D721Med (cell line): ENCODE measurements at regions not wholly inside any gene's neighbourhood (a gene's known extent, or its start where the extent isn't known, plus 50 kb on each side); places are given as distances from the start of the nearest gene placed in this dataset.
A peak's percentile ranks its signal among the peaks of the same experiment; 100 is the strongest.

Experiments
- DNase-seq: peaks from one replicate; pipeline ENCODE4 v3.0.0; 2011; ENCODE audit warnings: low spot score; ENCODE audit not compliant: insufficient read length
- FAIRE-seq: peaks from 2 replicates; lab custom pipeline; 2011; peaks lifted over from hg19 to GRCh38; lab: Jason Lieb, UNC
- CTCF ChIP-seq: IDR thresholded peaks from 2 replicates; pipeline ENCODE4 v1.5.1; 2012; ENCODE audit warnings: mild to moderate bottlenecking, control low read depth; ENCODE audit not compliant: insufficient read depth; ENCODE audit errors: missing control alignments

- DNase-seq (no peak), FAIRE-seq (no peak)
- TF ChIP-seq CTCF = no peak
These were observed 259.0 kb downstream of the ADRA2A start for GRCh38 chr10:111335826-111336225.

- no peak for FAIRE-seq
- TF ChIP-seq CTCF = no peak
- DNase-seq = no peak
These were observed 261.2 kb downstream of the ADRA2A start for GRCh38 chr10:111338035-111338434.

- DNase-seq (no peak), FAIRE-seq (no peak)
- TF ChIP-seq CTCF = no peak
These were observed 262.0 kb downstream of the ADRA2A start for GRCh38 chr10:111338805-111339204.

- DNase-seq (no peak), FAIRE-seq (no peak)
- TF ChIP-seq CTCF = peak; percentile 18
These were observed 268.0 kb downstream of the ADRA2A start for GRCh38 chr10:111344804-111345203.

GRCh38 chr10:111347386-111348013 lies 270.7 kb downstream of the ADRA2A start:
- TF ChIP-seq CTCF = no peak
- DNase-seq = no peak
- no peak for FAIRE-seq

- TF ChIP-seq CTCF = no peak
- DNase-seq (no peak), FAIRE-seq (no peak)
These were observed 271.2 kb downstream of the ADRA2A start for GRCh38 chr10:111348076-111348475.

- TF ChIP-seq CTCF = no peak
- FAIRE-seq = no peak
- DNase-seq = no peak
These were observed 278.0 kb downstream of the ADRA2A start for GRCh38 chr10:111354859-111355258.
